C4-2B (cell line): ENCODE measurements at regions not wholly inside any gene's neighbourhood (a gene's known extent, or its start where the extent isn't known, plus 50 kb on each side); places are given as distances from the start of the nearest gene placed in this dataset.

ENCODE experiments used
- ZFX ChIP-seq: fragments of 450-650 bp; IDR thresholded peaks from 2 replicates; pipeline ENCODE4 v1.6.1; 2017
- TF ChIP-seq, protein P1 (sequence below): fragments of 450-650 bp; conservative IDR thresholded peaks from 2 replicates; pipeline ENCODE4 v1.5.1; 2017; ENCODE audit warnings: mild to moderate bottlenecking

DNA sequence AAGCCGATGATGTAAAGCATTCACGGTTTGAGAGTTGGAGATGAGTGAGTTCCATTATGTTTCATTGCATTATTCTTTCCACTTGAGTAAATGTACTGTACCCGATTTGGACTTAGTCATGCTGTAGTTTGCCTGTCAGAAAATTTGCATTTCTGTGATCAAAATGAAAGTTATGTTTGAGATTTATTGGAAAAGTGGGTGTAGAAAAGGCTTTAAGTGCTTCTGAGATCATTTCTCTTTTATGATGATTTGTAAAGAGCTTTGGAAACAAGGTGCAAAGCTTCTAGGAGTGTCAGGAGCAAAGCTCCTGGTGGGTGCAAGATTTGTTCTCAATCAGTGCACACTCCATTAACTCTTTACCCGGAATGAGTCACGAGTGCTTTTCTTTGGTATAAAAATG is 204.1 kb upstream of the POM121L12 start:
- TF ChIP-seq, protein P1, sequence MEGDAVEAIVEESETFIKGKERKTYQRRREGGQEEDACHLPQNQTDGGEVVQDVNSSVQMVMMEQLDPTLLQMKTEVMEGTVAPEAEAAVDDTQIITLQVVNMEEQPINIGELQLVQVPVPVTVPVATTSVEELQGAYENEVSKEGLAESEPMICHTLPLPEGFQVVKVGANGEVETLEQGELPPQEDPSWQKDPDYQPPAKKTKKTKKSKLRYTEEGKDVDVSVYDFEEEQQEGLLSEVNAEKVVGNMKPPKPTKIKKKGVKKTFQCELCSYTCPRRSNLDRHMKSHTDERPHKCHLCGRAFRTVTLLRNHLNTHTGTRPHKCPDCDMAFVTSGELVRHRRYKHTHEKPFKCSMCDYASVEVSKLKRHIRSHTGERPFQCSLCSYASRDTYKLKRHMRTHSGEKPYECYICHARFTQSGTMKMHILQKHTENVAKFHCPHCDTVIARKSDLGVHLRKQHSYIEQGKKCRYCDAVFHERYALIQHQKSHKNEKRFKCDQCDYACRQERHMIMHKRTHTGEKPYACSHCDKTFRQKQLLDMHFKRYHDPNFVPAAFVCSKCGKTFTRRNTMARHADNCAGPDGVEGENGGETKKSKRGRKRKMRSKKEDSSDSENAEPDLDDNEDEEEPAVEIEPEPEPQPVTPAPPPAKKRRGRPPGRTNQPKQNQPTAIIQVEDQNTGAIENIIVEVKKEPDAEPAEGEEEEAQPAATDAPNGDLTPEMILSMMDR, result no peak
- no peak for TF ChIP-seq ZFX
